Loucy (cell line): ENCODE measurements at regions not wholly inside any gene's neighbourhood (a gene's known extent, or its start where the extent isn't known, plus 50 kb on each side); places are given as distances from the start of the nearest gene placed in this dataset.

Source experiments
- EZH2phosphoT487 ChIP-seq: fragments of 200-600 bp; IDR thresholded peaks from 2 replicates; pipeline ENCODE4 v1.6.1; 2018; ENCODE audit warnings: antibody characterized with exemption, mild to moderate bottlenecking, moderate library complexity, borderline replicate concordance
- TF ChIP-seq, protein P1 (sequence below): fragments of 200-600 bp; sonication (generic); conservative IDR thresholded peaks from 2 replicates; pipeline ENCODE4 v1.5.1; 2014; ENCODE audit warnings: mild to moderate bottlenecking, antibody characterized with exemption, low read length

DNA sequence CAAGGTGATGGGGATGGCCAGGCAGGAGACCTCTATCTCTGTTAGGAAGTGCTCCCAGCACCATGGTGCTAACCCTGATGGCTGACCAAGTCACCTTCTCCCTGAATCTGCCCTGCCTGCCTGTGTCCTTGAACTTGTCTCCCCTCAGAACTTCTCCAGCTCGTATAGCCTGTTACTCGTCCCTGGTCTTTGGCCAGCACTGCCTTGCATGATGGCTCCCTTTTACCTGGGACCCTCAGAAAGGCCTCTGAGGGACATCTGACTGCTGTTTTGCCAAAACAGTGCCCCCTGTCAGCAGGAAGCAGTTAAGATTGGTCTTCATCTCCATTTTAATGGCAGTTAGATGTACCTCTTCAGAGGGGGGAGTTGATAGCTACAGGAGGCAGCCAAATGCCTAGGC lies 148.3 kb downstream of the RHOU start:
- TF ChIP-seq, protein P1, sequence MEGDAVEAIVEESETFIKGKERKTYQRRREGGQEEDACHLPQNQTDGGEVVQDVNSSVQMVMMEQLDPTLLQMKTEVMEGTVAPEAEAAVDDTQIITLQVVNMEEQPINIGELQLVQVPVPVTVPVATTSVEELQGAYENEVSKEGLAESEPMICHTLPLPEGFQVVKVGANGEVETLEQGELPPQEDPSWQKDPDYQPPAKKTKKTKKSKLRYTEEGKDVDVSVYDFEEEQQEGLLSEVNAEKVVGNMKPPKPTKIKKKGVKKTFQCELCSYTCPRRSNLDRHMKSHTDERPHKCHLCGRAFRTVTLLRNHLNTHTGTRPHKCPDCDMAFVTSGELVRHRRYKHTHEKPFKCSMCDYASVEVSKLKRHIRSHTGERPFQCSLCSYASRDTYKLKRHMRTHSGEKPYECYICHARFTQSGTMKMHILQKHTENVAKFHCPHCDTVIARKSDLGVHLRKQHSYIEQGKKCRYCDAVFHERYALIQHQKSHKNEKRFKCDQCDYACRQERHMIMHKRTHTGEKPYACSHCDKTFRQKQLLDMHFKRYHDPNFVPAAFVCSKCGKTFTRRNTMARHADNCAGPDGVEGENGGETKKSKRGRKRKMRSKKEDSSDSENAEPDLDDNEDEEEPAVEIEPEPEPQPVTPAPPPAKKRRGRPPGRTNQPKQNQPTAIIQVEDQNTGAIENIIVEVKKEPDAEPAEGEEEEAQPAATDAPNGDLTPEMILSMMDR, result no peak
- no peak for TF ChIP-seq EZH2phosphoT487
